Activated CD4-positive, alpha-beta T cell treated with anti-CD3 and anti-CD28 coated beads, Interleukin-2, amount 50 U/mL, for 48 hours (primary cell): ENCODE measurements at regions not wholly inside any gene's neighbourhood (a gene's known extent, or its start where the extent isn't known, plus 50 kb on each side); places are given as distances from the start of the nearest gene placed in this dataset.

Source experiments
- DNase-seq, 2 experiments: peaks; one replicate each; pipeline ENCODE4 v3.0.0-alpha.2; 2020

DNA sequence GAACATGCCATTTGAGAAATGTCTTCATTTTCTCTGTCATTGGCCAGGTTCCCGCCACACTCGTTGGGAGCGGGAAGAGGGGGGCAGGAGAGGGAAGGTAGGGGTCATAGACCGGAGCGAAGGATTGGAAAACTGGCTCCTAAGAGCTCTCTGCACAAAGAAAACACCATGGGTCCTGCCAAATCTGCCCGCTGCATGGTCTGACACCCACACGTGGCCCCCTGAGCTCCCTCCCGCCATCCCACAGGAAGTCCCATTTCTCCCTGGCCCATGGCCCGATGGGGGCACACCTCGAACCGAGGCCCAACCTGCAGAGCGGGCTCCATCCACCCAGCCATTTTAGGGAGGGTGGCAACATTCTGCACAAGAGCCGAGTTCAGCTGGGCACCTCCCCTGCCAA lies 159.6 kb downstream of the SALL1 start:
- DNase-seq = no peak

DNA sequence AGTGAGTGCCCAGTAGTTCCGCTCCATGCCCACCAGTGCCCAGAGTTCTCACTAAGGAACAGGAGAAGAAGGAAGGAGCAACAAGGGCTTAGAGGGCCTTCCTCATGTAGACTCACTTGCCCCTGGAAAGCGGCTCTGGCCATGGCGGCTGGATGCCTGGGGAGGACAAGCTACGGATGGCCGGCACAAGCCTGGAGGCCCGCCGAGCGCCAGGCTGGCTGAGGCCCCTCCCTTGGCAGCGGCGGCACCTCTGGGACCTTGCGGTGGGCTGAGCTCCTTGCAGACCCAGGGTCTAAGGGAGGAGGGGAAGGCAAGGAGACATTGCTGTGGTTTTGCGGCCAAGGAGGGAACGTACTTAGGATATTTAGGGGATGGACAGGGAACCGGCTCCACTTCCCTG lies 160.1 kb downstream of the SALL1 start:
- DNase-seq = no peak

DNA sequence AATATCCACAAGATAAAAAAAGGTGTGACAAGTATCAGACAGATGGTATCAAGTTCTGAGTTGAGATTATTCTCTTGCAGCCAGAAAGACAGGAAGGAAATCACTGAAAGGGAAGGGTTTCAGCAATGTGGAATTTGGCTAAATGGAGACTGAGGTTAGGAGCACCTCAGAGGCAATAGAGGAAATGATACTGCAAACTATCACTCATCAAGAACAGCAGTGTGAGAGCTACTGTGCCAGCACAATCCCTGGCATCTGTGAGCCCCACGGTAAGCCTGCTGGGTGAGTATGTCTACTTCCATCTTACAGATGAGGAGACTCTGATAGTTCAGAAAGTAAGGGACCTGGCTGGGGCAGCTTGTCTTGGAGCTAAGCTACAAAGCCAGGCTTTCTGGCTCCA lies 162.0 kb downstream of the SALL1 start:
- no peak for DNase-seq

DNA sequence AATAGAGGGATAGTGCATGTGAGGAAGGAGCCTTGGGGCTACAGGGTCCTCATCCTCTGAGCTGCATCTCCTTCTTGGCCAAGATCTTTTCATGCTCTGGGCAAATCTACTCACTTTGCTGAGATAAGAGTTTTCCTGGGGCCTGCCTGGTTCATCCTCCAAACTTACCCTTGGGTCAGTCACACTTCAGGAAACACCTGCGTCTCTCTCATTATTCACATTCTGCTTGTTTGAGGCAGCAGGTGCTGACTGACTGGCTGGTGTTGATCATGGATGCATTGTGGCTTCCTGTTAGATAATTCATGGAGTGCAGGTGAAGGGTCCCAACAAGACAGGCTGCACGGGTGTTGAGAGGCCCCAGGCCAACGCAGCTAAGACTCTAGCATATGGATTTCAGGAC lies 162.6 kb downstream of the SALL1 start:
- no peak for DNase-seq

DNA sequence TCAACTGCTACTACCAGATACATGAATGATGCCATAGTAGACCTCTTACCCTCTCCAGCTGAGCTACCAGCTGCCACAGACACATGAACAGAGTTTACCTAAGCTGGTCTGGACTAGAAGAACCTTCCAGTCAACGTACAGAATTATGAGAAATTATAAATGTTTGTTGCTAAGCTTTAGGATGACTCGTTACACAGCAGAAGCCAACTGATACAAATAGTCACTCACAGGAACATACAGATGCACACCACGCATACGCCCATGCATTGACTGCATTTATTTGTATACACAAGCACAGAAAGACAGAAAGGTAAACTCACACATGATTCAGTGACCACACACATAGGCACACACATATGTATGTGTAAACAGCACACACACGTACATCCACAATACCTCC lies 164.6 kb downstream of the SALL1 start:
- DNase-seq = no peak

DNA sequence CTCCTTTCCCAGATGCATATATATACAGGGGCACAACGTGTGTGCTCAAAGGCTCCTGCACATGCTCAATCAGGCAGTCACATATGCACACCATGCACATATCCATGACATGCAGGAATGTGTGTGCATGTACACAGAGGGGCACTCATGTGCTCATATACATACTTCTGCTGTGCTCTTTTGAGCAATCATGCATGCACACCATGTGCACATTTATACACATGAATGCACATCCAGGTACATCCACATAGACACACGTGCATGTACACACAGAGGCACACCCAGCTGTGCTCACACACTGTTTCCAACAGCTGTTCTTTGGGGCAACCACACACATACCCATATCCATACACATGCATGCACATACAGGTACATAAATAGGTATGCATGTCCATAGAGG lies 165.3 kb downstream of the SALL1 start:
- no peak for DNase-seq

DNA sequence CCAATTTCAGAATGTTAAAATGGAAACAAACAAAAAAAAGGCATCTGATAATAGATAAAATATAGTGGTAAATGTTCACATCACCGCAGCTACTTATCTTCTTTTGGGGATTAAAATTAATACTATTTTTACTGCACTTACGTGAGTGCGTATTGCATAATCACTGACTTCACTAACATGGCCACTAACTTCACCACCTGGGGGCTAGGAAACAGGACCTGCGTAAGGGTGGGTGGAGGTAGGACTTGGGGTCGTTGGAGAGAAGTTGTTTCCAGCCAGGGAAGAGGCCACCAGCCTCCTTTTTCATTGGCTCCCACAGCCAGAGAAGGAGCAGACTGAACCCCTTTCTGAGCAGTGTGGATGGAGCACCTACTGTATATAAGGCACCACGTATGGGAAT lies 166.4 kb downstream of the SALL1 start:
- no peak for DNase-seq

DNA sequence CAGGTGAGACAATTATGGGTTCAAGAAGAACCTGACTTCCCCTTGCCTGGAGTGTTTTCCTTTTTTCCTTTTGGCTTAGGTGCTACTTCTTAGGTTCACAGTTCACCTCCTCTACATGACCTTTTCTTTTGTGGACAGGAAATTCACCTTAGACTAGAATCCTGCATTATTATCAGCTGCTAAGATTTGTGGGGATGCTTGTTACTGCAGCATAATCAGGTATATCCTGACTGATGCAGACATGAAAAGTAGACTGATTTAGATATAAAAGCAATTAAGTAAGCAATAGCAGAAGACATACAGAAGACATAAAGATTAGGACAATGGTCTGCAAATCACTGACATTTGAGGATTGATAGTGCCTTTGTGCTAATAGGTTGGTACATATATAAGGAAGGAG lies 168.3 kb downstream of the SALL1 start:
- DNase-seq = no peak

DNA sequence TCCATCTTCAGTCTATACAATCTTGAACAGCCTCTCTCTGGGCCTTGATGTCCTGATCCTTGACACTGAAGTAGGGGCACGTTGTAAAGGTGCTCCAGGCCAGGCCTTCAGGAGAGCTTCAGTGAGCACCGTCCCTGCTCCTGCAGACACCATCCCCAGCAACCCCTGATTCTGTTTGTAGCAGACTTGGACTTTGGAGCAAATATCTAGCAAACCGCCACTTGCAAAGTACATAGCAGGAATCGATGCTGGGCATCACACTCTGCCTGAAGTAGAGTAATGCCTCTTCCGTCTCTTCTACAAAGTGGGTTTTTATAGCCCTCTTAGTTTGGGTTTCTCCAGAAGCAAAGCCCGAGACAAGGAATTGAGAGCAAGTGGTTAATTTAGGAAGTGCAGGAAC lies 169.1 kb downstream of the SALL1 start:
- DNase-seq = no peak

DNA sequence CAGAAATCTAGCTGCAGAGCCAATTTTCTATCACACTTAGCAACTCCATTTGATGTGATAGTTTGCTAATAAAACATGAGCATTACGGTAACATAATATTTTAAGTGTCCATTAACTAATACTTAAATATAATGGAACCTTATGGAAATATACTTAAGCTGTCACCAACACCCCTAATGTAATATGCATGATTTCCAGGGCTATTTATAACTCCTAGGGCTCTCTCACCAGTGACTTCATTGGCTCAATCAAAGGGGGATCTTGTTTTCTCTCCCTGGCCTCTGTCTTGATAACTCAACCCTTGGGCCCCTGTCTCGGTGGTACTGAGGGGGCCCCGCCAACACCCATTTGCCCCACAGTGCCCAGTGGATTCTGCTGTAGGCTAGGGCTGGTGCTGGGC lies 170.4 kb downstream of the SALL1 start:
- no peak for DNase-seq

DNA sequence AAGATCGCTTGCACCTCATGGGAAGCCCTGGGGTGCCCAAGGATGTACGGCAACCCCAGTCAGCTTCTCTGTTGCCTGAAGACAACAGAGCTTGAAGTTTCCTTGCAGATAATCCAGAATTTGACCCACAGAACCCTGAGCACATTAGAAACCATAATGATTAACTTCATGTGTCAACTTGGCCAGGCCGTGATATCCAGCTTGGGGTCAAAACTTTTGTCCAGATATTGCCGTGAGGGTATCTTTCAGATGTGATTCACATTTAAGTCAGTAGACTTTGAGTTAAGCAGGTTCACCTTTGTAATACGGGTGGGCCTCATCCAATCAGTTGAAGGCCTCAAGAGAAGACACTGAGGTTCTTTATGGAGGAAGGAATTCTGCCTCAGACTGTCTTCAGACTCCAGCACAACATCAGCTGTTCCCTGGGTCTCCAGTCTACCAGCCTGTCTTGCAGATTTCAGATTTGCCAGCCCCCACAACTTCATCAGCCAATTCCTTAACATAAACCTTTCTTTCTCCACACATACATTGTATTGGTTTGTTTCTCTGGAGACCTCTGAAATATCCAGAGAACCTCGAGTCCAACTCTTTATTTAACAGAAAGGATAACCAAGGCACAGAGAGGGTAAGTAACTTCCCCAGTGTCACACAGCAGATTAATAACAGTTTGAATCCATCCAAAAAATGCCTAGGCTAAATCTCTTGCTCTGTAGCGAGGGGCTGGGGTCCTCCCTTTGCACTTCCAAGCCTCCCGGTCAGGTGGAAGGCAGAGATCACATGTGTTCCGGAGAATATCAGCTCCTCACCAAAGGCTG lies 171.1 kb downstream of the SALL1 start:
- no peak for DNase-seq

DNA sequence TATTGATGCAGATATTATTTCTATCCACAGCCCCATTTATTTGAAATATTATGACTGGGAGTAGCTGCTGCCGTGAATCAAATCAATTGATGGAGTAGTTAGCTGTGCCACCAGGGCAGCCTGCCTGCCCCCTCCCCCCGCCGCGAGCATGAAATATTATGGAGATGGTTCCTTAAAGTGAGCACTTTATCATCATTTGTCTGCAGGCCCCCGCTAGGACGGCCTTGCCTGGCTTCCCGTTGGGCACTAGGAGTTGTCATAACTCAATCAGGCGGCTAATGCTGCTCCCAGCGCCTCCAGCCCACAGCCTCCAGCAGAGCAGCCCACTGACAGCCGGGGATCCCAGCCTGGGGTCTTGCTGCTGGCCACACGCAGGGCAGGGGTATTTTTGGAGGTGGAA lies 173.9 kb downstream of the SALL1 start:
- no peak for DNase-seq

DNA sequence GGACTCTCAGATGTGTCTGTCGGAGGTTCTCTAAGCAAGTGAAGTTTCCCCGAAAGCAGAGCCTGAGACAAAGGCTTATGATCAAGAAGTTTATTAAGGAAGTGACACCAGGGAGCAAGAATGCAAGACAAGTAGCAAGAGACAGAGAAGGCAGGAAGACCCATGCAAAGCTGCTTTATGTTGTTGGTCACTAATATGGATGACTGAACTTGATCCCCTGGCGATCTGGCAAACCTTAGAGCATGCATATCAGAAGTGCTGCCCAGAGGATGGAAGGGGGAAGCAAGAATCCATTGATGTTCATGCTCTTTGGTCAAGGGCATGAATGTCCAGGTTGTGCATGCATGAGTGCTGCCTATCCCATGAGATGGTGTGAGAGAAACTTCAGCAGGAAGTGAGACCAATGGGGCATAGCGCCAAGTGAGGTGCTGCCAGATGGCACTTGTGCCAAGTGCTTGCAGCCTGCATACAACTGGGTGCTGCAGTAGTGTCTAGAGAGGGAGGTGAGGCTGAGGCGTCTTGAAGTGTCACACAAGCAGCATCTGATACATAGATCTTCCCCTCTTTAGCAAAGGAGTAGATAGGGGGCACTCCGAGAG lies 176.5 kb downstream of the SALL1 start:
- no peak for DNase-seq

DNA sequence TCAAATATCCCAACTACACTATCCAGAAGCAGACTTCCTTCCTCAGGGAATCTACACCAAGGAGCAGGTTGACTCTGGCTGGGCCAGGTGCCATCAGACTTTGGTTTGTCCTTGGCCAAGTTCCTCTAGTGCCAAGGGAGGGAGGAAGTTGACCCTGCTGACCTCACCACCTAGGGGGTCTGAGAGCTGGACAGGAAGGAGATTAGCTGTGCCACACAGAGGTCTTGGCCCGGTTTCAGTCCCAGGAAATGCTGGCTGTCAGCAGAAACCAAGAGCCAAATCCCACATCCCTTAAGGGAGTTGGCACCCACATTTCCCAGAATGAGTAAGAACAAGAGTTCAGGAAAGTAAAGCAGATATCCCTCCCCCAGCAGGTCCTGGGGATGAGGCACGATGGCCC lies 178.2 kb downstream of the SALL1 start:
- DNase-seq = no peak

DNA sequence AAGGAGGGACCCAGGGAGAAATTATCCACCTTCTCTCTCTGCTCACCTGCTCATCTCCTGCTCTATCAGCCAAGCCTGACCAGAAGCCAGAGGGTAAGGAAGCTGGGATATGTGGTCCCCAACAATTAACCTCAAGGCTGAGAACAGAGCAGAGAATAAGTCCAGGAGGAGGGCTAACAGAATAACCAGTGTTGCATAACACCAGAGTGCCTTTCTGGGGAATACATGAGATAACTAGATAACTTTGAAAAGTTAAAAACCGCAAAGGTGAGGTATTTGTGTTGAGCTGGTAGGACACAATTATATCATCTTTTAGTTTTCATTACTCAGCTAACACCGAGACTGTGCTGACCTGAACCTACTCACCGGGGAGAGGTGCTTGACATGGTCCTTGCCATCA lies 180.8 kb downstream of the SALL1 start:
- DNase-seq = no peak

DNA sequence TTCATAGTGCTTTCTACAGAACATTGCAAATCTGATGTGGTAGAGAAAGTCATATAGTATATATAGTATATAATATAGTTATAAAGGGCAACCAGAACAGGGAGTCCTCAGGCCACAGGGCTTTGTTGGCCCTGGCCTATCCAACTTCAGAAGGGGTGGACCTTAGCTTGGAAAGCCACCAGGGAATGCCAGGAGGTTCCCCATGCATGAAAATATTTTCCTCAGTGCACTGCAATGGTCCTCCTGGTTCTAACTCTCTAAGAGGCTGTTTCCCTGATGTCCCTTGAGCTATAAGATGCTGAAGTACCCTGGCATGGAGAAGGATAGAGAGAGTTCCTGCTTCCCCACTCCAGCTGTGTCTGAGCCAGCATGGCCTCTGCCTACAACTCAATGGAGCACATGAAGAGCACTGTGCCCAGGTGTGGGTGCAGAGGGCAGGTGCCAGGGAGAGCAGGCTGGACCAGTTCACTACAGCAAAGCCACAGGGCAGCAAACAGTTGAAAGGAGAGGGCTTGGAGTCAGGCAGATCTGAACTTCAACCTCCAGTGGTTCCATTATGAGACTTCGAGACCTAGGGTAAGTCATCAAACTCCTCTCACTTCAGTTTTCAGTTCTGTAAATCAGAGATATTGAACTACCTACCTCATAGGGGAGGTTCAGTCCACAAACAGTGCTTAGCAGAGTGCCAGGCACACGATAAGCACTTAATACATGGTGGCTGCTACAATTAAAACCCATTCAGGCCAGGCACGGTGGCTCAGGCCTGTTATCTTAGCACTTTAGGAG lies 183.1 kb downstream of the SALL1 start:
- DNase-seq = no peak

DNA sequence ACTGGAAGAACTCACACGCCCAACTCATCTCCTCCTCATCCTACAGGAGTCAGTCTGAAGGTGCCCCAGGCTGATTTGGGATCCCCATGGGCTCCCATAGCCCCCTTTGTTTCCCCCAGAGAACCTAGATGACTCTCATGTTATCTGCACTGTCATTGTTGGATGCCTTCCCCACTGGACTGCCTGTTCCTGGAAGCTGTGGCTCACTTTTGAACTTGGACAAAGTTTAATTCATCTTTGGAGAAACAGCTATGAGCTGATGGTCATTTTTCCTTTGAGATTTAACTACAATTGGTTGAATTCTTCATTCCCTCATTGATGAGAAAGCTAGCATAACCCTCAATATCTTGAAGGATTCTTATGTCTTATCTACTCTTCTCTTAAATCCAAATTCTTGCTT lies 186.6 kb downstream of the SALL1 start:
- DNase-seq = no peak

DNA sequence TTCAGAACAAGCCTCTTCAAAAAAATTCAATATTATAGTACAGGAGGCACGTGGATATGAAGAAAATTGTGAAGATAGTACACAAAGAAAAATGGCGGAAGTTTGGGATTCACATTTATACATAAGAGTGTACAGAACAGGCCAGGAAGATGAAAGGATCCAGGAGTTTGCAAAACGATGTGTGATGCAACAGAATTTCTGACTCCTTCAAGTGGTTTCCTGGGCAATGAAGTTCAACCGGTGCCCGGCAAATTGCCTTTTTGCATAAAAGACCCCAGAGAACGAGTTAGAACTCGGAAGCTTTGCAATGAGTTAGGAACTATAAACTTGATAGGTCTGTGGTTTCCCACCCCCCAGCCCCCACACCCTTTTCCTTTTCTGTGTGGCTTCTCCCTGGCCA lies 189.1 kb downstream of the SALL1 start:
- DNase-seq = no peak

DNA sequence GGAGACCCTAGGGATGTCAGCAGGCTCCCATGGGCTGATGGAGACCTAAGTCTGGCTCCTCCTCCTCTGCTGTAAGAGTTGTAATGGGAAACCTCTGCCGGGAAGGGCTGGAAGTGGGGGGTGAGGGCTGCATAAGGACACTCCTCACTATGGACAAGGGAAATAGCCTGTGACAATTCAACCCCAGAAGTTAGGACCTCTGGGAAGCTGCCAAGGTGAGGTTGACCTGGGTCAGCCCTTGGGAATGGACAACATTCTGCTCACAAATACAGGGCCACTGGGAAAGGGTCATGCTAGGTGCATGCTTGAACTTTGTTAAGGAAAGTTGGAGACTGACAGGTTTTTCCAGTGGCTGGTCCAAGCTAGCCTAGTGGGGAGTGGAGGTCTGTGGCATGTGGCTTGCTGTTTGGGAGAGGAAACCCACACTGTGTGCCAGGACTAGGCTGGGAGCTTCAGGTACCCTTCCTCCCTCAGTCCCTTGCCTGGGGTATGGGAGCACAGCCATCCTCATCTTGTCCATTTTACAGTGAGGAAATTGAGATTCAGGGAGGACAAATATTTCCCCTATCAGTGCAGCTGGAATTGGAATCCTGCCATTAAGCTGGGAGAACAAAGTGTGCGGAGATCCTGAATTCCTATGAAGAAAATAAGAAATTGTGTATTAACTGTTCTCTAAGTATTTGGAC lies 190.4 kb downstream of the SALL1 start:
- no peak for DNase-seq

DNA sequence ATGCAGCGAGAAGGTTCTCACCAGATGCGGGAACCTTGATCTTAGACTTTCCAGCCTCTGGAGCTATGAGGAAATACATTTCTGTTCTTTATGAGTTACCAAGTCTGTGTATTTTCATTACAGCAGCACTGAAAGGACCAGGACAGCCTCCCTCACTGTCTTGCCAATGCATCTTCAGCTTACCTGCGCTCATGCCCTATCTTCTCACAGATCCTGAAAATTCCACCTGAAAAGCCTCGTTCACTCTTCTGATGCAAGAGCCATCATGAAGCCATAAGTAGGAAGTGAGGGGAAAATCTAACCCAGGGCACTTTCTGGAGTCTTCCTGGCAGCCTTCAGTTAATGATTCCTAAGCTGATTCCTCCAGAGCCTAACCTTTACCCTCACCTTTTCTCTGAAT lies 194.0 kb downstream of the SALL1 start:
- DNase-seq = no peak

DNA sequence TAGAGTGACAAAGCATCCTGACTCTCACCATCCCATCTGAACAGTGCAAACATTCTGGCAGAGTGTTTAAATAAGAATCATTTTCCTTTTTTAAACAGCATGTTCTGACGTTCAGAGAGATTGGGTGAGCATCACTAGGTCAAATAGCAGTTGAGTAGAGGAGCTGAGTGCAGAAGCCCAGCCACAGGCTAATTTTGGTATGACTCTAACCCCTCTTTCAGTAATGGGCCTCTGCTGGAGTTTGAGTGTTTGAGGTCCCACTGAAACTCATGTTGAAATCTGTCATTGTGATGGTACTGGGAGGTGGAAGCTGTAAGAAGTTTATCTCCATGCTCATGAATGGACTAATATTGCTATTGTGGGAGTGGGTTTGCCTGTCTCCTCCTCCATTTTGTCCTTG lies 194.4 kb downstream of the SALL1 start:
- DNase-seq = no peak

DNA sequence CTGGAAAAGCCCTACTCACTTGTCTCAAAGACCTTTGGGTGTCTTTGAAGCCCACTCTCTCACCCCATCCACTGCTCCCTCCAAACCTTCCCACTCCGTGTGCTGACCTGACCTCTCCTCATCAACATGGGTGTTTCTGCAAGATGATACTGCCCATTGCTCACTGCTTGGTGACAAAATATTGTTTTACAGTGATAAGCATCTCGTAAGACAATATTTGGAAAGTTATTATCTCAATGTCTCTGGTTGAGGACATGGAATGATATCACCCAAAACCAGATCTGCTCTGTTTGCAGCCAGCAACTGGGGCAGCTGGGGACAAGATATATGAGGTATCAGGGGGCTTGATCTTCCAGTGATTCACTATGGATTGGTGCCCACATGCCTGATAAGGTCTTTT lies 195.8 kb downstream of the SALL1 start:
- DNase-seq = no peak

DNA sequence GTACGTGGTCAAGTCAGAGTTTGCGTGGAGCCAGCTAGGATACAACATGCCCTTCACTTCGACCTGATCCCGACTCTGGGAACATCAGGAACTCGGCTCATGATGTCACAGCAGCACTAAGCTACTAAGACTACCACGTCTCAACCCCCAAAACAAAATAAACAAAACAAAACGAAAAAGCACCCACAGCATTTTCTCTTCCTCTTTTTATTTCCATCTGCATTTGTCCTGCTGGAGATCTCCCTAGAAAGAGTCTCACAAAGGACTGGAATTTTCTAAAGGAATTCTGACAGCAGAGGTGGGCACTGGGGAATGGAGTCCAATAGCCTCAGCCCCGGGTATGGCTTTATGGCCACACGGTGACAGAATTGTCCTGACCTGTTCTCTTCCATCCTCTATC lies 196.6 kb downstream of the SALL1 start:
- no peak for DNase-seq

DNA sequence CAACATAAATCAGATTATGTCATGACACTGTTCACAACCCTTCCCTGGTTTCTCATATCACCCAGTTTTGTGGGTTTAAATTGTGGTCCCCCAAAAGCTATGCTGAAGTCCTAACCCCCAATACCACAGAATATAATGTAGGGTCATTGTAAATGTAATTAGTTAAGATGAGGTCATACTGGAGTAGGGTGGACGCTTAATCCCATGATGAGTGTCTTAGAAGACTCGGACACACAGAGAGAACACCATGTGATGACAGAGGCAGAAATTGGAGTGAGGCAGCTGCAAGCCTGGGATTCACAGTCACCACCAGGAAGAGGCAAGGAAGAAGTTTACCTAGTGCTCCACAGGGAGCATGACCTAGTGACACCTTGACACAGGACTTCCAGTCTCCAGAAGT lies 197.8 kb downstream of the SALL1 start:
- DNase-seq = no peak
